Inflammatory macrophage treated with lipopolysaccharide for 1 hour (primary cell): ENCODE measurements at regions not wholly inside any gene's neighbourhood (a gene's known extent, or its start where the extent isn't known, plus 50 kb on each side); places are given as distances from the start of the nearest gene placed in this dataset.
A peak's percentile ranks its signal among the peaks of the same experiment; 100 is the strongest.

ENCODE experiments used
- DNase-seq, 2 donors: peaks; one replicate each; pipeline ENCODE4 v3.0.0-alpha.2; 2020 to 2022

DNA sequence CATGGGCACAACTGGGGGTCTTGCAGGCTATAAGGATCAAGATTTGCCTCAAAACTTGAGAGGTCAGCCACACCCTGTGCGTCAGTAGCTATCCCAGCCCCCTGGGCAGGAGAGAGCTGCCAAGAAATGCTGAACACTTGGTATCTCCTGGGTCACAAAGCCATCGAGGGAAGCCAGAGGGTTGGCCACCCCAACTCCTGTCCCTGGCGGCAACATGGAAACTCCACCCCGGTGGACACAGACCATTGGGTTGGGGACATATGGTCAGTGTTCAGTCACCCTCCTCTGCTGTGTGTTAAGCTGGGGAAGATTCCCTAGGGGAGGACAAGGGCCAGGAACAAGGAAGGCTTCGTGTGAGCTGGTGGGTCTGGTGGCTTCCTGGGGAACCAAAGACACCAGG, 140.6 kb downstream of the C5orf15 start:
- DNase-seq: no peak

DNA sequence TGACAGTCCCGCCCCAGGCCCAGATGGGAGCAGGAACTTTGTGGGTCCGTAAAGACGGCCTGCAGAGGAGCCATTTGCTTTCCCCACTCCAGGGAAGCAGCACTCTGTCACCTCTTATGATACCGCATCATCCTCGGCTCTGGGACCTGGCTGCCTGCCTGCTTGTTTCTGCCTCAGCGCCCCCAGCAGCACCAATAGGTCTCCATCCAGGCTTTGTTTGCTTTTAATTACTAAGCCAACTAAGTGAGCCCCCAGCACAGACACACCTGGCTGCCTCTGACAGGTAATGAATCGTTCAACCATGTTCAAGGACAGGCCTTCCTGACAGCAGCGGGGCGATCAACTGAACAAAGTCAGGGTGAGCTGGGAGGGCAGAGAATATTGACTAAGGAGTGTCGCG, 141.4 kb downstream of the C5orf15 start:
- no peak for DNase-seq

DNA sequence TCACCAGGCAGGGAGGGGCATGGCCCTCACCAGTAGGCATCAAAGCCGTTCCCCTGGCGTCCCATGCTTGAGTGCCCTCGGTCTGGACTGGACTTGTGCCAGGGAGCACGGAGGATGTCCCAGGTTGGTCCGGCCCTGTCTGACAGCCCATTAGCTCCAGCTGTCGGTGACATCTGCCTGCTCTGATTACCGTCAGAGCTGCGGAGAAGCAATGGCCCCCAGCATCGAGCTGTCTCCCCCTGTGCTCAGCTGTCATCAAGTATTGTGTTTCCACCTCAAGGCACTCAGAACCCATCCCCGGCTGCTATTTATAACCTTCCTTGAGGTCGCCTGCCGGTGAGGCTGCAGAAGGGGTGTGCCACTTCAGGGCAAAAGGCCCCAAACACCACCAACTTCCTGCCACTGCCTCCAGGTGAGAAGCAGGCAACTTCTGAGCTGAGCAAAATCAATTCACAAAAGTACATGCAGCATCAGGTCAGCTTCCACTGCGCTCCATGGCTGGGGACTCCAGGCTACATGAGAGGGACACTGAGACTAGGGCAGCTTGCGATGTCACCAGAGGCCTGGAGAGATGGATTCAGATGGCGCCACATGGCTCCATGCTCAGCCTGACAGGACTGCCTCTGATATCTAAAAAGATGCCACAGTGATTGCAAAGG, 142.7 kb downstream of the C5orf15 start:
- no peak for DNase-seq

DNA sequence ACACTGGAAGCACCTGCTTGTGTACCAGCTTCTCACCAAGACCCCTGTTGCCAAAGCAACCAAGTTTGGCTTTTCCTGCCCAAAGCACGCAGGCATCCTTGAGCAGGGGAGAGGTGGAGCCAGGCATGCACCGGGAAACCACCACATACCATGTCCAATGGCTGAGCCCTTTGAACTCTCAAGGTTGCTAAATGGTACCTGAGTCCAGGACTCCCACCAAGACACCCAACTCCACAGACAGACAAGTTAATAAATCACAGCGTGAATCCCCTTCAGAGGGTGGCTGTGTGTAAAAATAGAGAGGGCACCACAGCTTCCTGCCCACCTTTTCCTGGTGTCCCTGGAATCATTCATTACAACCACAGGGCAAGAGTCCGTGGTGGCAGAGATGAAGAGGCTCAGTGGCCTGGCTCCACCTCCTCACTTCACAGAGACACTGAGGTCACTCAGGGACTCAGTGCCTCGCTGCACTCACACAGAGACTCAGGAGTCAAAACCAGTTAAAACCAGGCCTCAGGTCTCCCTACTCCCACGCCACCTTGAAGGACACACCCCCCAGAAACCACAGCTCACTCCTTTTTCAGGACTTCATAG, 143.7 kb downstream of the C5orf15 start:
- DNase-seq: no peak

DNA sequence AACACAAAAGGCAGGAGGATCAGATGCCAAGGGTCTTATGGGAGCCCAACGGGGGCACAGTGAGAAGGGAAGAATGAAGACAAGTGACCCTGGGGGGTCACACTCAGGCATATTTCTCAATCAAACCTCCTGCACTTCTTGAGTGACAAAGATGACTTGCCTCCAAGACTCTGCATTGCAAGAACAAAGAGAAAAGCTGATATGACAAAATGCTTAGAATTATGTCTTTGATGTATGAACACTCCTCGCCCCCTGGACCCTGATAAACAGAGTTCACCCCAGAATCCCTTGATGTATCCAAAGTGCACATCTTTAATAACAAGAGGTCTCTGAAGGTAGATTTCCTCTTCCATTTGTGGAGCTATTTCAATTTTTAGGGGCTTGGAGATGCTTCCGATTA, 146.5 kb downstream of the C5orf15 start:
- no peak for DNase-seq

DNA sequence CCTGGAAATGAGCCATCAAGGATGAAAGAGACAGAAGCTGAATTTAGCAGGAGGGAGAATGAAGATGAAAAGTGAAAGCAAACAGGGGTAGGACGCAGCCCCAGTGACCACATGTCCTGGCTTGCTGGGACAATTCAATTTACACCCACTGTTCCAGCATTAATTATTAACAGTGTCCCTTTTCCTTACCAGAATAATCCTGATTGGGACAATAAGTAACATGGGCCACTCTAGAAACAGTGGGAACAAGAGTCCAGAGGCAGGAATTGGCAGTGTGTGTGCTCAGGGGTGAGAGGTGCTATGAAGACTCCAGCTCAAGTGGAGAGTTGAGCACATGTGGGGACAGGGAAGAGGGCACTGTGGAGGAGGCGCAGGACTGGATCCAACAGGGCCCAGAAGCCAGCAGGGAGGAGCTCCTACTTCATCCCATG, 147.1 kb downstream of the C5orf15 start:
- no peak for DNase-seq

DNA sequence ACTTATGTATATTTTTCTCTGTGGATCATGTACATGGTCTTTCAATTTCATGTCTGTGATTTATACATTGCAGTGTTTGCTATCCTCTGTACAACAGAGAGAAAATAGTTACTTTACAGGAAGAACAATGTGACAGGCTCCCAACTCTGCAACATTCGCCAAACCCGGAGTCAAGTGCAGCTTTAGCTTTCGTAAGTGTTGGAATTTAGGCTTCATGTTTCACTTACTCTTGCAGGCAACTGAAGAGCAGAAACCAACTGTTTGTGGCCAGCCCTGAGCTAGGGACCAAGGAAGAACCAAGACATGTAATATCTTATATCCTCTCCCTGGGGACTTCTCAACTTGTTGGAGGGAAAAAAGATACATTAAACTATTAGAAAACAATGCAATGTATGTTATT, 147.9 kb downstream of the C5orf15 start:
- peak in 1 of 2 donors; percentile 2 for DNase-seq

DNA sequence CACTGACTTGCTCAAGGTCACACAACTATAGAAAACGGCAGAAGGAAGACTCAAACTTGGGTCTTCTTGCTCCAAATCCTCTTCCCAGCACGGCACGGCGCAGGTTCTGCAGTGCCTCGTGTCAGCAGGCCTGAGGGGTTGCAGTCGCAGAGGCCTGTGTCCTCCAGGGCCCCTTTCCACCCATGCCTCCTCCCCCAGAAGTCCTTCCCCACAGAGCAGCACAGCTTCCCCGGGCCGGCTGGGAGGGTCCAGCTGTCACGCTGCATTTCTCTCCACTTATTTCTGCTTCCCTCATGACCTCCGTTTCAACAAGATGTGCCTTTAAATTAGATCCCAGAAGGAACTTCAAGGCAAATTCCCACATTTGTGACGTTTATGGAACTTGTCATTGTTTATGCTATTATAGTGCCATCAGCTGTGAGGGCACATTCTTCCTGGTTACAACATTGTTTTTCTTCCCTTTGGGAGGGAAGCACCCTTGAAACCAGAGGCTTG, 148.4 kb downstream of the C5orf15 start:
- DNase-seq: peak in 1 of 2 donors; percentile 2

DNA sequence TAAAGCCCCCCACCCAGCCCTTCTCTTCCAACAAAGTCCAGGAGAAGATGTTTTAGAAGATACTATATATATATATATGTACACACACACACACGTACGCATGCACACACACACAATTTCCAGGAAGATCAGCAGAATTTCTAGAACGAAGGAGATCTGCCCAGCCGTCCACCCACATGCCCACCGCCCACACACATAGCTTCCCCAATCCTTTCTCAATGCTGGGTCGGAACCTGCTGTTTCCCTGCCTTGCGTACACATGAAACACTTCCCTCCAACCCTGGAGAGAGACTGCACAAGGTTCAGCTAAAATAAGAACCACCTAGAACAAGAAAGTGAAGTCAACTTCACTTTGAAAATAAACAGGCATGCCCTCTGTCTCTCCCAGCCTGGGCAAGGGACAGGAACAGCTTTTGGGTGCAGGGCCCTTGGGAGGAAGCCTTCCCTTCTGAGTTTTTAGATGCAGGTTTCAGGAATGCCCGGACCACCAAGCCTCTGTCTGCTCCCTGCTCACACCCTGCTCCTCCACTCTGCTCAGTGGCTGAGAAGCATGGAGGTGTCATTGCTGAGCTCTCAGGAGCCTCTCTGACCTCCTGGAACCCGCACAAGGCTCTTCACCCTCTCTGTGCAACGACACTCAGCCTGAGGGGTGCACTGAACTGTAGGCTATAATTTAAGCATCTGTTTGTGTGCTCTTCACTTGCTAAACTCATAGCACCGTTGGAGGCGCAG, 149.4 kb downstream of the C5orf15 start:
- peak; percentile 60 to 63 for DNase-seq

DNA sequence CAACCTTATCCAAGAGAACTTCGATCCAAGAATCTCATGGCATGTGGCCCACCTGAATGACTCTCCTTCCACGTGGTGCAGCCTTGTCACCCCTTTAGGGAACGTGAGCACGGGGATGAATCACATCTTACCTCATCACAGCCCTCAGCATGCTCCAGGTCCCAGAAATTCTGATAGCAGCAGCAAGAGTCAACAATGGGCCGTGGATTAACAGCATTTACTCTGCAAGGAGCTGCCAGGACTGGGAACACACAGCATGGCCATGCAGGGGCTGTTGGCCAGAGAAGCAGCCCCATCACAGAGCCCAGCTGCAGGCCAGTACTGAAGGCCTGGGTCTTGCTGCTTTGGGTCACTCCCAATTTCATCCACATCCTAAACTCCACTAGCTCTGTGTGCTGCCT, 150.4 kb downstream of the C5orf15 start:
- no peak for DNase-seq

DNA sequence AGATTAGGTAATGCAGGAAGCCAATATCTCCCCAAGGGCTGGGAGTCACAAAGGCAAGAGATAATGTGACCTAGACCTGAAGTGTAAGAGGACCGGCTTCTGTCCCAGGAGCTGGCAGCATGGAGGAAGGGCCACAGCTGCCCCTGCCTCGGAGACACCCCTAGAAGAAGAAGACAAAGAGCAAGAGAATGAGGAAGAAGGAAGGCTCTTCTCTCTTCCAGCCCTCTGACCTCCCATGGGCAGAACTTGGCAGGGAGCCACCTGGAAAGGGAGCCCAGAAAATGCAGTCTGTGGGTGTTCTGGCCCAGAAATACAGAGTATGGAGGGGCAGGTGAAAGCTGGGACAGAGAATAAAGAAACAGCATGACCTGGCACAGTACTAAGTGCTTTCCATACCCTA, 151.0 kb downstream of the C5orf15 start:
- no peak for DNase-seq

DNA sequence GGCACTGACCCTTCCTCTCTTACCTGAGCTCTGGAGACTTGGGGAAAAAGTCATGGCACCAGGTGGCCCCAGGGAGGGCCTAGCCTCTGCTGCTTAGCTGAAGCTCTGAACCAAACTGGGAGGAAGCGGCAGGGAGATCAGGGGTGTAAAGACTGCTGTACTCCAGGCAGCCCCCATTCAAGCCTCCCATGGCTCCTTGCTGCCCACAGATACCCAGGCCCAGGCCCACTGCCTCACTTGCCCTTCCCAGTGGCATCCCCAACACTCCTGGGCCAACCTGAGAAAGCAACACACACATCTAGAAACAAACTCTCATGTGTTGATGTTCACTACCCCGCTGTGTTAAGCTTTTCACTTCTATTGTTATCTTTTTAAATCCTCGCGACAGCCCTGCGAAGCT, 151.6 kb downstream of the C5orf15 start:
- DNase-seq: no peak

DNA sequence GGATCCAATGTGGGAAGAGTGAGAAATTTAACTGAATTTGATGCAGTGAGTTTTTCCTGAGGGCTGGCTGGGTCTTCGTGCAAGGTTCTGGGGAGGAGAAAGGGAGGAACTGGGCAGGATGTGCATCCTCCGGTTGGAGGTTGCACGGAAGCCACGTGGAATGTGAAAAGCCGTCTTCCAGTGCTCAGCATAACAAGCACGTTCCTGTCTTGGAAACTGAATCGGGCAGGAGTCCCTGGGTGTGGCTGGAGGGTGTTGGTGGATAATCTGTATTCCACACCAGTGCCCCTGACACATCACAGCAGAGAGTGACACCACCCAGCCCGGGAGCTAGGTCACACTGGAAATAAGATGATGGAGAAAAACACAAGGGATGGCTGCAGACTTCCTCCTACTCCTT, 154.3 kb downstream of the C5orf15 start:
- no peak for DNase-seq

DNA sequence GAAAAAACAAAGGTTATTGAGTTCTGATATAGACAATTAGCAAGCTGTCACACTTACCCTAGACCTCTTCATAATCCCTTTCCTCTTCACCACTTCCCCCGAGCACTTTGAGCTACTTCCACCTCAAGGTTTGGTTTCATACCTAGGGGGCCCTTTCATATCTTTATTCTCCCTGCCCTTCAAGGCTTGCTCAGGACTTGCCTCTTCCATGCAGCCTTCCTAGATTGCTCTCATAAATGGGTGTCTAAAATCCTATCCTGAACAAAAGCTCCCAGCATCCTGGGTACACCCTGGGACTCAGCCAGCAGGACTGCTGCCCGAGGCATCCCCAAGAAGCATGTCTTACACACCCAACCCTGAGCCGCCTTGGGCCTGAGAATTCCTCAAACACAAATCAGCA, 157.3 kb downstream of the C5orf15 start:
- no peak for DNase-seq

DNA sequence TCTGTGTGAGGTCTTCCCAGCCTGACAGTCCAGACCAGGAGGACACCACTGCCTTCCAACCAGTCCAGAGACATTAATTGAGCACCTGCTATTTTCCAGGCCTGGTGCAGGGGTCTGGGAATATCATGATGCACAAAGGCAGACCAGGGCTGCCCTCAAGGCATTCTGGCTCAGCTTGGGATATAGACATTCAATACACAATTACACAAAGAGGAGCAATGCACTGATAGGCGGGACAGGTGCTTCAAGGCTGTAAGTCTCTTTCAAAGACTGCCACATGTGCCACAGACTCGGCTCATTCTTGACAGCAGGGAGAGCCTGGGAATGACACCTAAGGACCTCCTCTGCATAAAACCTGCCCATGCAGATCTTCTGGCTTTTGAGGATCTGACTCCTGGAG, 158.6 kb downstream of the C5orf15 start:
- no peak for DNase-seq

DNA sequence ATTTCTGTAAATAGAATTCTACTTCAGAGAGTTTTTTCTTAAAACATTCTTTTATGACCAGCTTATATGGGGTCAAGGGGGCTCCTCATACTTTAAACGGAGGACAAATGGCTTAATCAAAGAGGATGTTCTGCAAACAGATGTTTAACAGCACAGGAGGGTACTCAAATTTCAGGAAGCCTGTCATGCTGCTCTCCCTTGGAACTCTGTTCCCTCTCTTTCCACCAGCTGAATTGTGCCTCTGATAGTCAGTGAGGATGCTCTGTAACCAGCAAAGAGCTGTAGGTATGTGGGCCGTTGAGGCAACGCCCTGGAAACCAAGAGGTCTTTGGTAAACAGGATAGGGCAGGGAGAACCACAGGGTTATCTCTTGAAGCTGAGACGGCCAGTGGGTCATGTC, 161.1 kb downstream of the C5orf15 start:
- no peak for DNase-seq

DNA sequence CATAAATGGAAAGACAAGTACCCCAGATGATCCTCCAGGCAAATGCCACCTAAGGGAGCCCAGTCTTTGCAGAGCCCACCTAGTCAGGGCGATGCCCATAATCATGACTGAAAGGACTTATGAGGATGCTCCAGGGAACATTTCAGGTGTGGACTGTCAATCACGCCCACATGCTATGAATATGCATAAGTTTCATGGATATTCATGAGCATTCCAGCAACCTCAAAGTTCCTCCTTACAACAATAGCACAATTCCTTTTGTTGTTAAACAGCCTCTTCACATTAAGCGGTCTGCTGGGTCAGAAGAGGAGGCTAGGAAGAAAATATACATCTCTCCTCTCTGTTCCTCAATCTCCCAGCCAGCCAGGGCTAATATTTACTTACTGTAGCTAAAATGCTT, 161.6 kb downstream of the C5orf15 start:
- DNase-seq: no peak

DNA sequence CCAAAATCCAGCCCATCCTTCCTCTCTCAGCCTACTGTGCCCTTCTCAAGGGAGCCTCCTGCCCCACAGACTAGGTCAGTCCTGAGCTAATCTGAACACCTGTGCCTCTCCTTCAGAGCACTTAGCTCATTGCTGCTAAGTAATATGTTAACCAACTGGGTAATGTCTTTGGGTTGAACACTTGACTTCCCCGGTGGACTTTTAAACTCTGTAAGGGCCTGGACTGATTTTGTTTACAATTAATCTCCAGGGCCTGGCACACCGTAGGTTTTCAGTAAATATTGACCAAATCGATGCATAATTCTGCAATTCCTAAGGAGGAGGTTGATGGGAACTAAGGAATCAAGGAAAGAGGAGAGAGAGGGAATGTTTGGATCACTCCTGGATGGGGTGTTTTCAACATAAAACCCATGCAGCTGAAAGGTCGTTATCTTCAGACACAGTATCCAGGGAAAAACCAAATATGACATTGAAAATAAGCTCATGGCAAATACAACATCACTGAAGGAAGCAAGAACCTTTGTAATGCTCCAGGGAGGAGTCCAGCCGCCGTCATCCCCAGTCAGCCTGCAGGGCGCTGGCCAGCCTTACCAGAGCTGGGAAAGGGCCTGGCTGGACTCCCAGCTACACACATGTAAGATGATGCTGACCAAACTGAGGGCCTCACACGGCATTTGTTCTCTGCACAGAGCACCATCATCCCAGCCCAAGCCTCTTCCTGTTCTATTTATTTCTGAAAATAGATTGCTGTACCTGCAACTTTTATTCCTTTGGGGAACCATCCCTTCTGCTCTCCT, 166.3 kb downstream of the C5orf15 start:
- no peak for DNase-seq

DNA sequence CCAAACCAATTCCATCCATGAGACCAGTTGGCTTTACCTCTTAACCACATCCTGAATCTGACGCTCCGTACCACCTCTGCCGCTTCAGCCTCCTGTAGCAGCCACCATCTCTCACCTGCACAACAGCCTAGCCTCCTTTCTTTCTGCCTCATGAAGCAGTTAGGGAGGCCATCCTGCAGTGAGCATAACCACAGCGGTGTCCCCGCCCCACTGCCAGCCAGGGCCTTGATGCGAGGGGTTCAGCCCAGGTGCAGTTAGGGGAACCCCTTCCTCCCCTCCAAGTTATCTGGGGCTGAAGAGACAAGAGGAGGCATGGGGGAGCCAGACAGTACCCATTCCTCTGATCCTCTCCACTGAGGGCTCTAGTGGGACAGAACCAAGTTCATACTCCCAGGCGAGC, 167.0 kb downstream of the C5orf15 start:
- no peak for DNase-seq

DNA sequence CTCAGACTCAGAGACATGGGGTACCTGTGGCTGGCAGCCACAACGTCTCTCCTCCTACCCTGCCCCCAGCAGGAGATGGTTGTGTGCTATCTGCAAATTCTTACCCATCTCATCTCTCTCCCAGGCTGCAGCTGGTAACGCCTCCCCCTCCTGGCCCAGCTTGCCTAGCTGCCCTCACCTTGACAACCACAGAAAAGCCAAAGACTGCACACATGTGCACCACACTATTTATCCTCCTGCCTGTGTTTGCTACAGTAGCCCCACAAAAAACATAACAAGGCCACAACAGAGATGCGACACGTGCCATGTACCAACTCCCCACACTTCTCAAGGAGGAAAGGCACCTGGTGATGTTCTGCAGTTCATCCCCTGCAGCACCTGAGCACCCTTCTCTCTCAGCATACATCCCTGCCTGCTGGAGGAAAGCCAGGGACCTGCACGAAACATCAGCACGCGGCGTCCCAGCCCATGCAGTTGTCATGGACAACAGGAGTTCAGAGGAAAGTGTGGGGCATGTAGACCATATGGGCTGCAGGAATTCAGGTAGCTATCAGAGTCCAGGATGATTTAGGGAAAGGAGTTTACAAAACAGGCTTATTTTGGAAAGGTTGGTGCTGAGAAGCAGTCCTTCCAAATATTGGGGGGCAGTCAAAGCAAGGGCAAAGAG, 168.7 kb downstream of the C5orf15 start:
- no peak for DNase-seq

DNA sequence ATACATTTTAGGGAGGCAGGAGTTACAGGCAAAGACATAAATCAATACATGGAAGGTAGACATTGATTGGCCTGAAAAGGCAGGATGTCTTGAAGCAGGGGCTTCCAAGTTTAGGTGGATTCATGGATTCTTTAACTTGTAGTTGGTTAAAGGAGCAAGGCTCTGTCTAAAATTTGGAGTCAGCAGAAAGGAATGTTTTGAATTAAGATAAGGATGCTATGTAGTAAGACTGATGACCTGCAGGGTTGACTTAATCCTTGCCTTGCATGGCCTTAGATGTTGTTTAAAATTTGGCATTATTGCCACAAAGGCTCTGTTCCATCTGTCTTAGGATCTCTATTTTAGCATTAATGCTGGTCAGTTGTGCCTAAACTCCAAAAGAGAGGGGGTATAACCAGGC, 171.3 kb downstream of the C5orf15 start:
- no peak for DNase-seq

DNA sequence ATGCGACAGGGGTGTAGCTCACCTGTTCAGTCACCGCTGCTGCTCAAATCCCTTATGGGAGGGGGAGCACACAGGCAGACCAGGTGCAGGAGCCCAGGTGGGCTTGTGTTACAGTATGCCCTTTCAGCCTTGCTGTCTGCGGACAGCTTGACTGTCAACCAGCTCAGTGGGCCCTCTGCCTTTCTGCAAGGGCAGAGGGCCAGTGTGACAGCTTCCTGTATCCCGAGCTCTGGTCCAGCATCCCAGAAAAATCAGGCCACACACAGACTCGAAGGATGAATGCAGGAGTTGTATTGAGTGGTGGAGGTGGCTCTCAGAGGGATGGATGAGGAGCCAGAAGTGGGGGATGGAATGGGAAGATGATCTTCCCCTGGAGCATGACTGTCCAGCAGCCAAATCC, 172.2 kb downstream of the C5orf15 start:
- DNase-seq: no peak
